ENCODE measurements at regions not wholly inside any gene's neighbourhood (a gene's known extent, or its start where the extent isn't known, plus 50 kb on each side); places are given as distances from the start of the nearest gene placed in this dataset.

DNA sequence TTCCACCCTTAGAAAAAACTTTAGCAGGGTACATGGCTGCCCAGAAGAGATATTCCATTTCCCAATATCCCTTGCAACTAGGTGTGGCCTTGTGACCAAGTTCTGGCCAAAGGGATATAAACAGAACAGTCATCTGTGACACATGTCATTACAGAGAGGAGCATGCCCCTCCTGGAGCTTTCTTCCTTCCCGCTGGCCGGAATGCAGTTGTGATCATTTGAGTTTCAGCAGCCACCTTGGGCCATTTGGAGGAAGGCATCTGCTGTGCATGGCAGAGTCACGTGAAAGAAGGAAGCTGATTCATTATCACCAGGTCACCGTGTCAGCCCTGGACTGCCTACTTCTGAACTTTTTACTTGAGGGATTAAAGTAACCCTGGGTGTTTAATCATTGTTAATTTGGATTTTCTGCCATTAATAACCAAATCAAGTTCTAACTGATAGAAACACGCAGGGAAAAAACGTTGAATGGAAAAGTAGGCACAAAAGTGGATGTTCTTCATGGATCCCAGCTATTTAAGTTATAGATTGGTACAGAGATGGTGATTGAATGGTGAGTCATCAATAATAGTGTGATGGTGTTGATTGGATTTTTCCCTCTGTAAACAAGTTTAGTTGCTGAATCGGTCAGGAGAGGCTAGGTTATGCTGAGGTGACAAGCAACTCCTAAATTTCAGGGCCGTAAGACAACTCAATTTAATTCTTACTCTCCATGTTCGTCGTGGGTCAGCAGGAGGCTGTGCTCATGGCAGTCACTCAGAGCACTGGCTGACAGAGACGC lies 80.7 kb upstream of the CCDC167 start:
- no peak for TF ChIP-seq CTCF (conservative IDR thresholded peaks at IDR 0.05; ENCODE audit: control insufficient read depth, insufficient read depth, low read depth, low read length)
- no peak overlapping the region for H3K4me3 ChIP-seq (ENCODE audit: control insufficient read depth, low read depth, low read length)
- no peak for DNase-seq (ENCODE audit: low read depth)

- TF ChIP-seq CTCF (conservative IDR thresholded peaks at IDR 0.05; ENCODE audit: control insufficient read depth, insufficient read depth, low read depth, low read length), result no peak
- no peak for DNase-seq (ENCODE audit: low read depth)
- no peak overlapping the region for H3K4me3 ChIP-seq (ENCODE audit: control insufficient read depth, low read depth, low read length)
These were observed 79.9 kb upstream of the CCDC167 start for GRCh38 chr6:37579444-37580067.

DNA sequence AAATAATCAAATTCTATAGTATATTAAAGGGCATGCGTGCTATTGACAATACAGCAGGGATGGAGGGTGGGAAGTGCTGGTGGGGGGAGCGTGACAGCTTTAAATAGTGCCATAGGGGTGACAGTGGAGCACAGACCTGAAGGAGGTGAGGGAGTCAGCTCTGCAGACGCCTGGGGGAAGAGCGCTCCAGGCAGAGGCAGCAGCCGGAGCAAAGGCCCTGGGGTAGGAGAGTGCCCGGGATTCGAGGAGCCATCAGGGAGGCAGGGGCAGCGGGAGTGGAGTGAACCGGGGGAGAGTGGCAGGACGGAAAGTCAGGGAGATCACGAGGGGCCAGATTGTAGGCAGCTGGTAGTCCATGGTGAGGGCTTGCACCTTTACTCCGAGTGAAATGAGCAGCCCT lies 78.4 kb upstream of the CCDC167 start:
- no peak for TF ChIP-seq CTCF (conservative IDR thresholded peaks at IDR 0.05; ENCODE audit: control insufficient read depth, insufficient read depth, low read depth, low read length)
- H3K4me3 ChIP-seq (ENCODE audit: control insufficient read depth, low read depth, low read length), result no peak overlapping the region
- DNase-seq (ENCODE audit: low read depth), result no peak

- no peak overlapping the region for H3K4me3 ChIP-seq (ENCODE audit: control insufficient read depth, low read depth, low read length)
- peak; percentile 75 for DNase-seq (ENCODE audit: low read depth)
- TF ChIP-seq CTCF (conservative IDR thresholded peaks at IDR 0.05; ENCODE audit: control insufficient read depth, insufficient read depth, low read depth, low read length), result no peak
These were observed 76.6 kb upstream of the CCDC167 start for GRCh38 chr6:37576336-37576737.

DNA sequence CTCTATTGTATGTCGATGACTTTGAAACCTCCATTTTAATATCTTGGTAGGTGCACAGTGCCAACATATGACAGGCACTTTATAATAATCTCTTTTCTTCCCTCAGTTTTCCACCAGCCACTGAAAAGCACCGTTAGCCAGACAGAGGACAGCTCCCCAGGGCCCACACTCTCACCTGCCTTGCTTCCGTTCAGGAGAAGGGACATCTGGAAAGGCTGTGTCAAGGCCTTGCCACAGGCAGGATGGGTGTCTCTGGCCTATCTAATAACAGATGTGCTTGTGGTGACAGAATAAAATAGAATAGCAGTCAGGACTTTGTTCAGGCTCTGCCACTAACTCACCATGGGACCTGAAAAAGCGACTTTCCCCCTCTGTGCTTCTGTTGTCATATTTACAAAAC lies 75.5 kb upstream of the CCDC167 start:
- no peak for TF ChIP-seq CTCF (conservative IDR thresholded peaks at IDR 0.05; ENCODE audit: control insufficient read depth, insufficient read depth, low read depth, low read length)
- no peak overlapping the region for H3K4me3 ChIP-seq (ENCODE audit: control insufficient read depth, low read depth, low read length)
- DNase-seq (ENCODE audit: low read depth), result no peak

DNA sequence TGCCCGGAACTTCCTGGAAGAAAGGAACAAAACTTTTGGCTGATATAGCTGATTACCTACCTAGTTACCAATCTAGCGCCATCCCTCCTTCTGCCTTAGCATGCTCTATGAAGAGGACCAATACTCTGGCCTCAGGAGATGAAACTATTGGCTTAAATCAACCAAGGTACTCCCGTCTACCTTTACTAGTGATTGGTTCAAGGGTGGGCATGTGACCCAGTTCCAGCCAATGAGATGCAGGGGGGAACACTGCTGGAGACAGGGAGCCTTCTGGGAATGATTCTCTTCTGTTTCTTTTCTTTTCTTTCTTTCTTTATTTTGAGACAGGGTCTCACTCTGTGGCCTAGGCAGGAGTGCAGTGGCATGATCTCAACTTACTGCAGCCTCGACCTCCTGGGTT lies 72.6 kb upstream of the CCDC167 start:
- no peak for DNase-seq (ENCODE audit: low read depth)
- H3K4me3 ChIP-seq (ENCODE audit: control insufficient read depth, low read depth, low read length), result no peak overlapping the region

More for the DNA sequence above, 72.6 kb upstream of the CCDC167 start:
- no peak for TF ChIP-seq CTCF (conservative IDR thresholded peaks at IDR 0.05; ENCODE audit: control insufficient read depth, insufficient read depth, low read depth, low read length)

Measured in fibroblast of mammary gland (primary cell).